NB4 (cell line): ENCODE measurements at regions not wholly inside any gene's neighbourhood (a gene's known extent, or its start where the extent isn't known, plus 50 kb on each side); places are given as distances from the start of the nearest gene placed in this dataset.

Experiments
- MYC ChIP-seq: IDR thresholded peaks from 2 replicates; pipeline ENCODE4 v1.6.1; 2011; ENCODE audit warnings: low read depth, low read length
- POLR2A ChIP-seq: IDR thresholded peaks from 2 replicates; pipeline ENCODE4 v1.6.1; 2011; ENCODE audit warnings: mild to moderate bottlenecking; ENCODE audit not compliant: insufficient read length; ENCODE audit errors: extremely low read depth
- TF ChIP-seq, protein P1 (sequence below): IDR thresholded peaks from one replicate; pipeline ENCODE4 v1.5.1; 2012; ENCODE audit warnings: low read depth, low read length
- TF ChIP-seq, protein P2 (sequence below): IDR thresholded peaks from 2 replicates; pipeline ENCODE4 v1.6.1; 2011; ENCODE audit warnings: low read depth, low read length

DNA sequence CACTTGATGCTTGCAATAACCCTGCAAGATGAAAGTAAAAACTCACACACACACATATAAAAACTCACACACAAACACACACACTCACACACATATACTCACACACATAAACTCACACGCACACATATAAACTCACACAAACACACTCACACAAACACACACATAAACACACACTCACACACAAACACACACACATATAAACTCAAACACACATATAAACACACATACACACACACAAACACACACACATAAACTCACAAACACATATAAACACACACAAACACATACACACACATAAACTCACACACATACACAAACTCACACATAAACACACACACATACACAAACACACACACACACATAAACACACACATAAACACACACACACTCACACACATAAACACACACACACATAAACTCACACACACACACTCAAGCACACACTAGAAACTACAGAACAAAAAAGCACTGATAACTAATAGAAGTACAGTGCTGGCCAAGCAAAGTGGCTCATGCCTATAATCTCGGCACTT is 117.7 kb upstream of the TEKT4 start:
- TF ChIP-seq POLR2A (no peak), MYC (no peak)
- TF ChIP-seq, protein P1, sequence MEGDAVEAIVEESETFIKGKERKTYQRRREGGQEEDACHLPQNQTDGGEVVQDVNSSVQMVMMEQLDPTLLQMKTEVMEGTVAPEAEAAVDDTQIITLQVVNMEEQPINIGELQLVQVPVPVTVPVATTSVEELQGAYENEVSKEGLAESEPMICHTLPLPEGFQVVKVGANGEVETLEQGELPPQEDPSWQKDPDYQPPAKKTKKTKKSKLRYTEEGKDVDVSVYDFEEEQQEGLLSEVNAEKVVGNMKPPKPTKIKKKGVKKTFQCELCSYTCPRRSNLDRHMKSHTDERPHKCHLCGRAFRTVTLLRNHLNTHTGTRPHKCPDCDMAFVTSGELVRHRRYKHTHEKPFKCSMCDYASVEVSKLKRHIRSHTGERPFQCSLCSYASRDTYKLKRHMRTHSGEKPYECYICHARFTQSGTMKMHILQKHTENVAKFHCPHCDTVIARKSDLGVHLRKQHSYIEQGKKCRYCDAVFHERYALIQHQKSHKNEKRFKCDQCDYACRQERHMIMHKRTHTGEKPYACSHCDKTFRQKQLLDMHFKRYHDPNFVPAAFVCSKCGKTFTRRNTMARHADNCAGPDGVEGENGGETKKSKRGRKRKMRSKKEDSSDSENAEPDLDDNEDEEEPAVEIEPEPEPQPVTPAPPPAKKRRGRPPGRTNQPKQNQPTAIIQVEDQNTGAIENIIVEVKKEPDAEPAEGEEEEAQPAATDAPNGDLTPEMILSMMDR: no peak
- TF ChIP-seq, protein P2, sequence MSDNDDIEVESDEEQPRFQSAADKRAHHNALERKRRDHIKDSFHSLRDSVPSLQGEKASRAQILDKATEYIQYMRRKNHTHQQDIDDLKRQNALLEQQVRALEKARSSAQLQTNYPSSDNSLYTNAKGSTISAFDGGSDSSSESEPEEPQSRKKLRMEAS: no peak
